ENCODE measurements at regions not wholly inside any gene's neighbourhood (a gene's known extent, or its start where the extent isn't known, plus 50 kb on each side); places are given as distances from the start of the nearest gene placed in this dataset.

DNA sequence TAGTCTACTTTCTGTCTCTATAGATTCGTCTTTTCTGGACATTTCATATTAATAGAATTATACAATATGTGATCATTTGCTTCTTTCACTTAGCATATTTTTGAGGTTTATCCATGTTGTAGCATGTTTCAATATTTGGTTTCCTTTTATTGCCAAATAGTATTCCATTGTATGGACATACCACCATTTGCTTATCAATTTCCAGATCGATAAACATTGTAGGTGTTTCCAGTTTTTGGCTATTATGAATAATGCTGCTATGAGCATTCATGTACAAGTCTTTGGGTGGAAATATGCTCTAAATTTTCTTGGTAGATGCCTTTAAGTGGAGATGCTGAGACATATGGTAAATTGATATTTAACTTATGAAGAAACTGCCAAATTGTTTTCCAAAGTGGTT, 114.1 kb downstream of the RND3 start:
- H3K27me3 ChIP-seq (ENCODE audit: control insufficient read depth, insufficient read depth, low read length): no peaks in the 10 kb centered on the region
- WGBS (ENCODE audit: insufficient coverage, insufficient read length): no CpG with 5 or more reads among the region's 2 CpGs
- no peaks in the 10 kb centered on the region for H3K36me3 ChIP-seq (ENCODE audit: control insufficient read depth, insufficient read depth, low read length)
- no peak for DNase-seq (ENCODE audit: low read depth, low spot score)
- H3K9me3 ChIP-seq (ENCODE audit: control insufficient read depth, insufficient read depth, low read length): no peaks in the 10 kb centered on the region; the same call in 1 of the 2 replicates
- no peak overlapping the region for H3K4me3 ChIP-seq (ENCODE audit: low read length)
- H3K4me1 ChIP-seq (ENCODE audit: control insufficient read depth, insufficient read depth, low read length): peaks cover 2% of the 10 kb centered on the region; the same call in 1 of the 2 replicates
- no peak overlapping the region for H3K27ac ChIP-seq (ENCODE audit: low read length)

DNA sequence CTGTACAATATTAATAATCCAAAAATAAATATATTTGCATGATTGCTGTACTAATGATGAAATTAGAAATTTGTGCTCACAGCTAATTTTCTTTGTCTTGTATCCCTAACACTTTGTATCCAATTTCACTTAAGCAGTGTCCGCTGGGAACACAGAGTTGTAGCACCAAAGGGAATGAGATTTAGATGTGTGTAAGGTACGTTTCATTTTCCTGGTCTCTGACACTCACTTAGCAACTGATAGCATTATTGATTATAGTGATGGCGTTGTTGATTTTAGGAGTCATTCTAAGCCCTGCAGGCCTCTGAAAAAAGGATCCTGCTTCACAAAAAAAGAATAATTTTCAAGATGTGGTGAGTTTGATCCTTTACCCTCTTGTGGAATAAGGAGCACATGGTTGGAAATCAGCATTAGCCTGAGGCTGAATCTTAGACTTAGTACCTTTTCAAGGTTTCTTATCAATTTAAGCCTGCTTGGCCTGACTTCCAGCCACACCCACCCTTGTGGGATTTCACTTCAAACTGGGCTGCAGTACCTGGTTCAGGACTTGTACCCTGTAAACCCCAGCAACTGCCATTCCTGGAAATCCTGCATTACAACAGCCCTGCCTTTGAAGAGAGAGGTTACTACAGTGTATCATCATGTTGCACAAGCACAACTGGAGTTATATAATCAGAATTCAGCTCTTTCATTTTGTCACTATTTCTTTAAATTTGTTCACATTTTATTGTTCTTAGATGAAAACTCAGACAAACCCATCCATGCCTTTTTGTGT, 116.2 kb downstream of the RND3 start:
- Histone ChIP-seq H3K36me3 (ENCODE audit: control insufficient read depth, insufficient read depth, low read length) (no peaks in the 10 kb centered on the region), H3K9me3 (ENCODE audit: control insufficient read depth, insufficient read depth, low read length) (no peaks in the 10 kb centered on the region), H3K4me3 (ENCODE audit: low read length) (no peak overlapping the region), H3K27ac (ENCODE audit: low read length) (no peak overlapping the region), H3K4me1 (ENCODE audit: control insufficient read depth, insufficient read depth, low read length) (no peaks in the 10 kb centered on the region), H3K27me3 (ENCODE audit: control insufficient read depth, insufficient read depth, low read length) (no peaks in the 10 kb centered on the region)
- no peak for DNase-seq (ENCODE audit: low read depth, low spot score)
- WGBS (ENCODE audit: insufficient coverage, insufficient read length): no CpG with 5 or more reads among the region's 3 CpGs

DNA sequence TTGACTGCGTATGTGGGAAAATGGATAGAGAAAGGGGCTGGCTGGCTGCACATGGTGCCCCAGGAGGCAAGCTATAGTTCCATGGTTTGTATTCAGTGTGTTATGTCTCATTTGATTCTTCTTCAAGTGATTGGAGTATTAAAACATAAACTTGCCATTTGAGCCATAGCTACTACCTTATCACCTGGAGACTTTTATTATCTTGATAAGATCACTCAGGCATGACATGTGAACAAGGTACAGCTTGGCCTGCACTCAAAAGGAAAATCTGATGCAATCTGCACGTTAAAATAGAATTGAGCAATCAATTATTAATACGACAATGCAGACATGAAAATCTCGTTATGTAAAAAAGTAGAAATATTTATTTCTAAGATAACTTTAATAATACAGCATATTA, 116.9 kb downstream of the RND3 start:
- WGBS (ENCODE audit: insufficient coverage, insufficient read length): no CpG with 5 or more reads among the region's 4 CpGs
- Histone ChIP-seq H3K27me3 (ENCODE audit: control insufficient read depth, insufficient read depth, low read length) (no peaks in the 10 kb centered on the region), H3K27ac (ENCODE audit: low read length) (no peak overlapping the region), H3K4me1 (ENCODE audit: control insufficient read depth, insufficient read depth, low read length) (no peaks in the 10 kb centered on the region), H3K36me3 (ENCODE audit: control insufficient read depth, insufficient read depth, low read length) (no peaks in the 10 kb centered on the region), H3K4me3 (ENCODE audit: low read length) (no peak overlapping the region), H3K9me3 (ENCODE audit: control insufficient read depth, insufficient read depth, low read length) (no peaks in the 10 kb centered on the region)
- DNase-seq (ENCODE audit: low read depth, low spot score): no peak

DNA sequence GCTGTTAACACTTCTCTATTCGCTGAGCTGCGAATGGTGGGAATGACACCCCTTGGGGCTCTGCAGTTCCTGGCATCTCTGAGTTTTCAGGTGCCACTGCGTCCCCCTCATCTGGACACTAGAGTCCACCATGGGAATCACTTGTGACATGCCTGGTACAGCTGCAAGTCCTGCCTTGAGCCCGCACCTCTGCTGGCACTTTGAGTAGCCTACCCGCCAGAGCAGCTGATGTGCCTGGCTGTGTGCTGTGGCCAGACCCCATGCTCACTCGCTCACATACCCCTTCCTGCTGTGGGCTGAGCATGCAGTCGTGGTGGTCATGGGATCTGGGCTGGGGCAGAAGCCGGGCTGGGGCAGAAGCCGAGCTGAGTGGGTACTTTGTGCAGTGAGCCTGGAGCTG, 117.6 kb downstream of the RND3 start:
- no peak overlapping the region for H3K4me3 ChIP-seq (ENCODE audit: low read length)
- no peaks in the 10 kb centered on the region for H3K4me1 ChIP-seq (ENCODE audit: control insufficient read depth, insufficient read depth, low read length)
- H3K27ac ChIP-seq (ENCODE audit: low read length): no peak overlapping the region
- H3K27me3 ChIP-seq (ENCODE audit: control insufficient read depth, insufficient read depth, low read length): no peaks in the 10 kb centered on the region
- H3K9me3 ChIP-seq (ENCODE audit: control insufficient read depth, insufficient read depth, low read length): no peaks in the 10 kb centered on the region
- DNase-seq (ENCODE audit: low read depth, low spot score): no peak
- WGBS (ENCODE audit: insufficient coverage, insufficient read length): no CpG with 5 or more reads among the region's 9 CpGs
- H3K36me3 ChIP-seq (ENCODE audit: control insufficient read depth, insufficient read depth, low read length): no peaks in the 10 kb centered on the region

DNA sequence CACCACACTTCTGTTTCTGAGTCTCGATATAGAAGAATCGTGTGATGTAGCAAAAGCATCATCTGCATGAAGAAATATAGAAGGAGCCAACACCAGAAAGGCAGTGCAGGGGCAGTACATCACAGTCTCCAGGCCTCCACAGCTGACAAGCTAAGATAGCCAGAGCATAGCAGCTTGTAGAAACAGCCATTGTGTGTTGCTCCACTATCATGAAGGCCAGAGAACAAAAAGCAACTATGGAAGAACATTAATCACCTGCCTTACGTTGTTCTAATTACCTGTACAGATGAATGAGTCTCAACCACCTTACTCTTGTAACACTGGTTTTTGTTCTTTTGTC, 129.0 kb downstream of the RND3 start:
- no peaks in the 10 kb centered on the region for H3K36me3 ChIP-seq (ENCODE audit: control insufficient read depth, insufficient read depth, low read length)
- no peaks in the 10 kb centered on the region for H3K27me3 ChIP-seq (ENCODE audit: control insufficient read depth, insufficient read depth, low read length)
- no CpG with 5 or more reads among the region's 3 CpGs for WGBS (ENCODE audit: insufficient coverage, insufficient read length)
- no peak overlapping the region for H3K27ac ChIP-seq (ENCODE audit: low read length)
- no peaks in the 10 kb centered on the region for H3K4me1 ChIP-seq (ENCODE audit: control insufficient read depth, insufficient read depth, low read length)
- H3K9me3 ChIP-seq (ENCODE audit: control insufficient read depth, insufficient read depth, low read length): no peaks in the 10 kb centered on the region
- DNase-seq (ENCODE audit: low read depth, low spot score): no peak
- no peak overlapping the region for H3K4me3 ChIP-seq (ENCODE audit: low read length)

DNA sequence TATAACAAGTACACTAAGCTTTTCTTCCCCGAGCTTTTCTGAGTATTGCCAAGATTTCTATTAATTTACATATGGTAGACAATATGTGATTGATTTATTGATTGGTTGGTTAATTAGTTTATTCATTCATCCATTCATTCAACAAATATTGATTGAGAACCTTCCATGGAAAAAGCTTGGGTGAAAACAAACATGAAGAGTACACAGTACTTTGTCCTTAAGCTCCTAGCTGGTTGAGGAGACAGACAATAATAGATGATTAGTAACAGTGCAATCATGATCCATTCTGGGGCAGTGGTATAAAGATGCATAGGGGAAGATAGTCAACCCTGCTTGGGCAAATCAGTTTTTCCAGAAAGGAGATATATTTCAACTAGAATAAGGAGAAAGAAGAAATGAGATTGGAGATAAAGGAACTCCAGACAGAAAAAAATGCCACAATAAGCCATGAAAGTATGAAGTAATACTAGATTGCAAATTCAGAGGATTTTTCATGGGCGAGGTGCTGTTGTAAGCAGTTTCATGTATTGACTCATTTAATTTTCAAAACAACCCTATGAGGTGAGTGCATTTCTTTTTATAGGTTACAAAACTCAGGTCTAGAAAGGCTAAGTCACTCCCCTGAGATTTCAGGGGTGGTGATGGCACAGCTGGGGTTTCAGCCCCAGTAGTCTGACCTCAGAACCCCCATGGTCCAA, 129.5 kb downstream of the RND3 start:
- H3K4me1 ChIP-seq (ENCODE audit: control insufficient read depth, insufficient read depth, low read length): no peaks in the 10 kb centered on the region

GRCh38 chr2:150355440-150355839, 132.0 kb downstream of the RND3 start:
- Histone ChIP-seq H3K4me3 (ENCODE audit: low read length) (no peak overlapping the region), H3K9me3 (ENCODE audit: control insufficient read depth, insufficient read depth, low read length) (no peaks in the 10 kb centered on the region), H3K27ac (ENCODE audit: low read length) (no peak overlapping the region), H3K27me3 (ENCODE audit: control insufficient read depth, insufficient read depth, low read length) (no peaks in the 10 kb centered on the region), H3K36me3 (ENCODE audit: control insufficient read depth, insufficient read depth, low read length) (no peaks in the 10 kb centered on the region), H3K4me1 (ENCODE audit: control insufficient read depth, insufficient read depth, low read length) (no peaks in the 10 kb centered on the region)
- no CpG with 5 or more reads among the region's 2 CpGs for WGBS (ENCODE audit: insufficient coverage, insufficient read length)
- no peak for DNase-seq (ENCODE audit: low read depth, low spot score)

More for the DNA sequence above, 129.5 kb downstream of the RND3 start:
- H3K27me3 ChIP-seq (ENCODE audit: control insufficient read depth, insufficient read depth, low read length): no peaks in the 10 kb centered on the region
- no CpG with 5 or more reads among the region's 2 CpGs for WGBS (ENCODE audit: insufficient coverage, insufficient read length)
- H3K36me3 ChIP-seq (ENCODE audit: control insufficient read depth, insufficient read depth, low read length): no peaks in the 10 kb centered on the region
- H3K9me3 ChIP-seq (ENCODE audit: control insufficient read depth, insufficient read depth, low read length): no peaks in the 10 kb centered on the region
- no peak overlapping the region for H3K27ac ChIP-seq (ENCODE audit: low read length)
- no peak for DNase-seq (ENCODE audit: low read depth, low spot score)
- H3K4me3 ChIP-seq (ENCODE audit: low read length): no peak overlapping the region

DNA sequence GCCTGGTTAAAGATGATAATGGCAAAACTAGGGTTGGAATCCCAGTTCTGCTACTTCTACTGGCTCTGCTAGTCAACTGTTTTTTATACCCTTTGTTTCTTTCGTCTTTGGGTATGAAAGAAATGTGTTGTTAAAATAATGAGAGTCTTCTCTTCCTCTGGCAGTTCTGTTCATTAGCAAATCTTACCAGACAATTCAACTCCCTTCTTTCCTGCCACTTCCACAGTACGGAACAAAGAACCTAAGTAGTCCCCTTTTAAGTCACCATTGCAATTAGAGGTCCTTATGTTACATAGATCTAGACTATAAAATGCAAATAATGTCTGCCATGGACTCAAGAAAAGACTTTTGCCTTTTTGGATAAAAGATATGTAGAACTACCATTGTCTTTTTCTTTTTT, 134.1 kb downstream of the RND3 start:
- no peak overlapping the region for H3K27ac ChIP-seq (ENCODE audit: low read length)
- no CpG with 5 or more reads among the region's 2 CpGs for WGBS (ENCODE audit: insufficient coverage, insufficient read length)
- H3K9me3 ChIP-seq (ENCODE audit: control insufficient read depth, insufficient read depth, low read length): no peaks in the 10 kb centered on the region
- H3K27me3 ChIP-seq (ENCODE audit: control insufficient read depth, insufficient read depth, low read length): no peaks in the 10 kb centered on the region
- no peak for DNase-seq (ENCODE audit: low read depth, low spot score)
- no peak overlapping the region for H3K4me3 ChIP-seq (ENCODE audit: low read length)
- no peaks in the 10 kb centered on the region for H3K36me3 ChIP-seq (ENCODE audit: control insufficient read depth, insufficient read depth, low read length)
- no peaks in the 10 kb centered on the region for H3K4me1 ChIP-seq (ENCODE audit: control insufficient read depth, insufficient read depth, low read length)

- H3K9me3 ChIP-seq (ENCODE audit: control insufficient read depth, insufficient read depth, low read length): no peaks in the 10 kb centered on the region
- DNase-seq (ENCODE audit: low read depth, low spot score): no peak
These were observed 135.5 kb downstream of the RND3 start for GRCh38 chr2:150351922-150352321.

DNA sequence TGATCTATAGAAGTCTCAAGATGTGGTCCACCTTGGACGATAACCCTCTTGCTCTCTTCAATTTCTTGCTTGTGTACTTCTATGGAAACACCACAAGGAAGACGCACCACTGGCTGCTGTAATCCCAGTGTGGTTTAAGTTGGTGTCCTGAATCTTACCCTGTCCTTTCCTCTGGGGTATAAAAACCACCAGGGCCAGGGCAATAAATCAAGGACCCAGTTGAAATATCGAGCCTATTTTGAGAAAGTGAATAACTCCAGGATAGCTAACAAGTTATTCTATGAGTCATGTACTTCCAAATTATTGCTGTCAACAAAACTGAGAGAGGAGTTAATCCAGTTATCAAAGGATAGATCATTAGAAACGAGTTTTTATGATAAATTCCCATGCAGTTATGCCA, 137.0 kb downstream of the RND3 start:
- Histone ChIP-seq H3K27me3 (ENCODE audit: control insufficient read depth, insufficient read depth, low read length) (no peaks in the 10 kb centered on the region), H3K4me3 (ENCODE audit: low read length) (no peak overlapping the region), H3K36me3 (ENCODE audit: control insufficient read depth, insufficient read depth, low read length) (no peaks in the 10 kb centered on the region), H3K4me1 (ENCODE audit: control insufficient read depth, insufficient read depth, low read length) (no peaks in the 10 kb centered on the region), H3K9me3 (ENCODE audit: control insufficient read depth, insufficient read depth, low read length) (no peaks in the 10 kb centered on the region), H3K27ac (ENCODE audit: low read length) (no peak overlapping the region)
- no CpG with 5 or more reads among the region's 4 CpGs for WGBS (ENCODE audit: insufficient coverage, insufficient read length)
- no peak for DNase-seq (ENCODE audit: low read depth, low spot score)

More at GRCh38 chr2:150351922-150352321, 135.5 kb downstream of the RND3 start:
- no peaks in the 10 kb centered on the region for H3K27me3 ChIP-seq (ENCODE audit: control insufficient read depth, insufficient read depth, low read length)
- H3K4me1 ChIP-seq (ENCODE audit: control insufficient read depth, insufficient read depth, low read length): no peaks in the 10 kb centered on the region
- no peak overlapping the region for H3K27ac ChIP-seq (ENCODE audit: low read length)
- no peak overlapping the region for H3K4me3 ChIP-seq (ENCODE audit: low read length)
- no peaks in the 10 kb centered on the region for H3K36me3 ChIP-seq (ENCODE audit: control insufficient read depth, insufficient read depth, low read length)

DNA sequence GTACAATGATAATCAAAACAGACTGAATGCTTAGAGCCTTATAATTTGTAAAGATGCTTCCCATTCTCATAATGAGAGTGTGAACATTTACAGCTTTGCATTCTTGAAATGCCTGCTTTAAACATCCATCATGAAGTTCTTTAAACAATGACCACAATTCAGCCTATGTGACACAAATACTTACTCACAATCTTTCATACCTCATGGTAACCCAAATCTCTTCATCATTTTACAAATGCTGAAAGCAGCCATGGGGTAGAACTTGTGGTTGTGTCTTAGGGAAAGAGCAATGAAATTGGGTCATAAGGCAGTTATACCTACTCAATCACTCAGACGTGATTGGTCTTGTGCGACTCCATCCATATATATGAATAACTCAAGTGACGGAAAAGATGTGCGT, 140.7 kb downstream of the RND3 start:
- H3K4me1 ChIP-seq (ENCODE audit: control insufficient read depth, insufficient read depth, low read length): no peaks in the 10 kb centered on the region
- no peaks in the 10 kb centered on the region for H3K9me3 ChIP-seq (ENCODE audit: control insufficient read depth, insufficient read depth, low read length)
- no CpG with 5 or more reads among the region's 4 CpGs for WGBS (ENCODE audit: insufficient coverage, insufficient read length)
- no peaks in the 10 kb centered on the region for H3K36me3 ChIP-seq (ENCODE audit: control insufficient read depth, insufficient read depth, low read length)
- H3K27me3 ChIP-seq (ENCODE audit: control insufficient read depth, insufficient read depth, low read length): no peaks in the 10 kb centered on the region
- H3K4me3 ChIP-seq (ENCODE audit: low read length): no peak overlapping the region
- H3K27ac ChIP-seq (ENCODE audit: low read length): no peak overlapping the region
- no peak for DNase-seq (ENCODE audit: low read depth, low spot score)
